Activated T-cell treated with anti-CD3 and anti-CD28 coated beads, Interleukin-2, amount 50 U/mL, for 24 hours (primary cell): ENCODE measurements at regions not wholly inside any gene's neighbourhood (a gene's known extent, or its start where the extent isn't known, plus 50 kb on each side); places are given as distances from the start of the nearest gene placed in this dataset.
"Not testable (repeated sequence)": the region's sequence is repeated elsewhere in the genome, so short reads cannot be mapped to it uniquely, and the experiment has no call there.

Experiments
- DNase-seq: peaks from one replicate; pipeline ENCODE4 v3.0.0-alpha.2; 2020
- H3K27ac Mint-ChIP-seq: 2 replicates; pipeline ENCODE4 v1.8.0; 2020; ENCODE audit warnings: mild to moderate bottlenecking, mixed read lengths
- H3K27me3 Mint-ChIP-seq: 2 replicates; pipeline ENCODE4 v1.8.0; 2020; ENCODE audit warnings: mixed read lengths
- H3K36me3 Mint-ChIP-seq: 2 replicates; pipeline ENCODE4 v1.8.0; 2020; ENCODE audit warnings: low read depth, mixed read lengths
- H3K4me1 Mint-ChIP-seq: 2 replicates; pipeline ENCODE4 v1.8.0; 2020; ENCODE audit warnings: low read depth, mixed read lengths
- H3K4me3 Mint-ChIP-seq: 2 replicates; pipeline ENCODE4 v1.8.0; 2020; ENCODE audit warnings: mild to moderate bottlenecking, moderate library complexity, mixed read lengths
- H3K9me3 Mint-ChIP-seq: 2 replicates; pipeline ENCODE4 v1.8.0; 2020; ENCODE audit warnings: mixed read lengths

DNA sequence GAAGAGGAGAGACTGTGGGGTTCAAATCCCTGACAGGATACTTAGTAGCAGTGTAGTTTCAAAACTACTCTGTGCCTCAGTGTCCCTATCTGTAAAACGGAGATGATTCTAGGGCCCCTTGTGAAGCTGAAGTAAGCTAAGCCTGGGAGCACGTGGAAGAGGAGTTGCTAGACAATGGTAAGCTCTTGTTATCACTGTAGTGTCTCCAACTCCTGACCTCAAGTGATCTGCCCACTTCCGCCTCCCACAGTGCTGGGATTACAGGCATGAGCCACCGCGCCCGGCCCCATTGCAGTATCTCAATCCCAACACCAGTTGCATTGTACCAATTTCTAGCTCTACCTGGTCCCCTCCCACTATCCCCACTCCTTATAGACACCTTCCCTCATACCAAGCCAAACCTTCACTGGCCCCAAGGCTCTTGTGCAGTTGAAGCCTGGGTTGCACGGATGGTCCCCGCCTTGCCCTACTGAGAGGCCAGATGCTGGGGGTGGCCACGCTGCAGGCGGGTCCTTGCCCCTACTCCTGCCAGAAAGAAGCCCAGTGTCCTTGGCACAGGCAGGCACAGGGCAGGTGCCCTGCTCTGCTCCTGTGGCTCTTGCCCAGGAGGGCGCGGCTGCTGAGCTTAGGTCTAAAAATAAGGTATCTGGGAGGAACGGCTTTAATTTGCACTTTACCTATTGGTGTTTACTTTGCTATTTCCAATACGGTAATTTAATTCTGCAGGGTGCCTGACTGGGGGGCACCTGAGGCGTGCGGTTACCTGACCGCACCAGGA, 118.1 kb downstream of the VEGFA start:
- H3K36me3 Mint-ChIP-seq = no peaks in the 10 kb centered on the region
- peaks cover 46% of the 10 kb centered on the region for H3K27me3 Mint-ChIP-seq
- no peaks in the 10 kb centered on the region for H3K9me3 Mint-ChIP-seq
- no peak overlapping the region for H3K27ac Mint-ChIP-seq
- peaks cover 4% of the 10 kb centered on the region for H3K4me1 Mint-ChIP-seq
- H3K4me3 Mint-ChIP-seq = no peak overlapping the region
- DNase-seq = no peak

DNA sequence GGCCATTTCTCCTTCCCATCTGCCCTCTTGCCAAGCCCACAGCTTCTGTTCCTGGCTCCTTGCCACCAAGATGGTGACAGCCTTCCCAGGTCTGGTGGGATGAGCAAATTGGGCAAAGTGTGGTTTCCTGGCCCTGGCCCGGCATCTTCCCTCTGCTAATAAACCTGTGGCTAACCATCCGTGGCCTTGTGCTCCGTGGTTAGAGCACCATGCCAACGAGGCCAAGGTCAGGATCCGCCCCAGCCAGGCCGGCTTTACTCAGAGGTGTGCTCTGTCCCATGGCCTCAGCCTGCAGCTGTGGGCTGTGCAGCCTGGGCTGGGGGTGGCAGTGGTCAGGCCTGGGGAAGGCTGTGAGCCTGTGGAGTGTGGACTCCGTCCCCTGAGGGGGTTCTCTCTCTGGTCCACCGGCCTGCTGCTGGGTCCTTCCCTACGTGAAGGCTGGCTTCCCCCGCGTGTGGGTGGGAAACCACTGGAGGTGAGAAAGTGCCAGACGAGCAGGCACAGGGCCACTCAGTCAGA, 117.4 kb downstream of the VEGFA start:
- H3K27ac Mint-ChIP-seq = no peak overlapping the region
- H3K9me3 Mint-ChIP-seq = no peaks in the 10 kb centered on the region
- no peak for DNase-seq
- H3K4me3 Mint-ChIP-seq = no peak overlapping the region
- H3K36me3 Mint-ChIP-seq = no peaks in the 10 kb centered on the region
- H3K4me1 Mint-ChIP-seq = peaks cover 4% of the 10 kb centered on the region
- H3K27me3 Mint-ChIP-seq = peaks cover 45% of the 10 kb centered on the region

DNA sequence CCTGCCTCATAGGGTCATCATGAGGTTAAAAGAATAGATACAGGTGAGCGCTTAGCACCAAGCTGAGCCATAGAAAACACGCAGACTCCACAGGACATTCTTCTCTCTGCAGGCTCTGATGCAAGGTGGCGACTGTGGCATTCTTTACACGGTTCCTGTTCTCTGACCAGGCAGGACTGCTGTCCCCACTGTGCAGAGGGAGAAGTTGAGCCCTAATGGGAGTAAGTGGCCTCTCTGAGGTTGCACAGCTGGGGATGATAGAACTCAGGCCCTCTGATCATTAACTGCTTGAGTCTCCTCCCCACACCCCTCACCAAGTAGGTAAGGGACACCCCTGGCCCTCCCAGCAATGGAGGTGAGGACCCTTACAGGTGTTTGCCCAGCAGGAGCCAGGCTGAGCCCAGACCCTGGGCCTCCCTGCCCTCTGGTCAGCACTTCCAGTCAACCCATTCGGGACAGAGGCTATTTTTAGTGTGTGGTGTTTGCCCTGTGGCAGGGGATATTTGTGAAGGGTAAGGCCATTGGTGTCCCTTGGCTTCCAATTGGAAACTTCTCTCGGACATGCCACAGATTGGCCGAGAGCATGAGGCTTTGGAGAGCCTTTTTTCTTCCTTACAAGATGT, 116.8 kb downstream of the VEGFA start:
- H3K9me3 Mint-ChIP-seq = no peaks in the 10 kb centered on the region
- DNase-seq = no peak
- no peaks in the 10 kb centered on the region for H3K36me3 Mint-ChIP-seq
- peaks cover 4% of the 10 kb centered on the region for H3K4me1 Mint-ChIP-seq
- no peak overlapping the region for H3K27ac Mint-ChIP-seq
- H3K27me3 Mint-ChIP-seq = peaks cover 42% of the 10 kb centered on the region
- no peak overlapping the region for H3K4me3 Mint-ChIP-seq

DNA sequence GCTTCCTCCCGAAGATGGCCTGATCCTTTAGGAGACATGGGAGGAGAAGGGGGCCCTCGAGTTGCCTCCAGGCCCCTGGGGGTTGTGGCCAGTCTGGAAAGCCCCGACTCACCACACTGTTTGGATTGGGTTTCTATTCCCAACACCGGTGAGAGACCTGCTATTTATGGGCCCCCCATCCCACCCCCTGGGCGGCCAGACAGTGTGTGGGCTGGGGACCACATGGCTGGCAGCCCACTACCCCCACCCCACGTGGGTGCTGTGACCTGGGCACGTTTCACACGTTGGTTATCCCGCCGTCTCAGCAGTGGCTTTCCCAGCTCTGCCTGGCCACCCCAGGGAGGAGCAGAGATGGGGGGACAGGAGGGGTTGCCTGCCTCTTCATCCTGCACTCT, 116.1 kb downstream of the VEGFA start:
- H3K9me3 Mint-ChIP-seq = no peaks in the 10 kb centered on the region
- H3K36me3 Mint-ChIP-seq = no peaks in the 10 kb centered on the region
- H3K4me1 Mint-ChIP-seq = peaks cover 3% of the 10 kb centered on the region
- H3K27ac Mint-ChIP-seq = no peak overlapping the region
- peaks cover 36% of the 10 kb centered on the region for H3K27me3 Mint-ChIP-seq
- DNase-seq = no peak
- no peak overlapping the region for H3K4me3 Mint-ChIP-seq

DNA sequence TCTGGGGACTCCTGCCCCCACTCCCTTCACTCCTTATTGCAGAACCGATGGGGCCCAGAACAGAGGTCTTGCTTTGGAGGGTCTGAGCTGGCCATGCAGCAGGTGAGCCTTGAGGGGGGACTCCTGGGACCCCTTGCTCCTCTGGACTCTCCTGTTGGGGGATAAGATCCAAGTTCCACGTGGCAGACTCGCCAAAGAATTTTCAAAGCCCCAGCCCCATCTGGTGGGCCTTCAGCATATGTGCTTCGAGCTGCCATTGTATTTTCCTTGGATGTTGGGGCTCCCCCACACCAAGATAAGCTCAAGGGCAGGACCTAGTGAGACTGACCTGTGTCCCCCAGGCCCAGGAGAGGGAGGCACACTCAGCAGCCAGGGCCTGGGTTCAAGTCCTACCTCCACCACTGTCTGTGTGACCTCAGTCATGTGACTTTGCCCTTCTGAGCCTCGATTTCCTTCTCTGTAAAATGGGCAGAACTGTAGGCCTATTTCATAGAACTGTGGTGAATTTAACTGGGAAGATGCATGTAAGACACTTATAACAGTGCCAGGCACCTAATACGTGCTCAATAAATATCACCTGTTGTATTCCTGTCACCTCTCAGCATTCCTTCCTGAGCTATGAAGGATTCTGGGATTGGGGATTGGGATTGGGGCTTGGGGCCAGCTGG, 115.5 kb downstream of the VEGFA start:
- Mint-ChIP-seq H3K4me3 (no peak overlapping the region), H3K36me3 (no peaks in the 10 kb centered on the region), H3K27me3 (peaks cover 31% of the 10 kb centered on the region), H3K9me3 (no peaks in the 10 kb centered on the region), H3K4me1 (no peaks in the 10 kb centered on the region), H3K27ac (no peak overlapping the region)
- DNase-seq = no peak

DNA sequence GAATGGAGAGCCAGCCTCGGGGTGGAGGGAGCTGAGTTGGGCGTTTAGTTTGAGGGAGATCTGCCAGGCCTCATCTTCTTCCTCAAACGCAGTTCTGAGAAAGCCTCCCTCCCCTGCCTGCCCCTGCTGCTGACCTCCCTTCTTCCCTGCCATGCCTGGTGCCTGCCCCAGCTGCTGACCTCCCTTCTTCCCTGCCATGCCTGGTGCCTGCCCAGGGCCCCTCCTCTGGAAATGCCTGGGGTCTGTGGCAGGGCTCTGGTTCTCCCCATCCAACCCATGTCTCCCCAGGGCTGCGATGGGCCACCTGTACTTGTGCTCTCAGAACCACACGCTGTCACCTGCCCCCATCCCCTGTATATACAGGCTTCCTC, 114.6 kb downstream of the VEGFA start:
- Mint-ChIP-seq H3K4me1 (no peaks in the 10 kb centered on the region), H3K27ac (no peak overlapping the region), H3K36me3 (no peaks in the 10 kb centered on the region), H3K9me3 (no peaks in the 10 kb centered on the region), H3K4me3 (no peak overlapping the region), H3K27me3 (peaks cover 22% of the 10 kb centered on the region)
- DNase-seq = no peak

DNA sequence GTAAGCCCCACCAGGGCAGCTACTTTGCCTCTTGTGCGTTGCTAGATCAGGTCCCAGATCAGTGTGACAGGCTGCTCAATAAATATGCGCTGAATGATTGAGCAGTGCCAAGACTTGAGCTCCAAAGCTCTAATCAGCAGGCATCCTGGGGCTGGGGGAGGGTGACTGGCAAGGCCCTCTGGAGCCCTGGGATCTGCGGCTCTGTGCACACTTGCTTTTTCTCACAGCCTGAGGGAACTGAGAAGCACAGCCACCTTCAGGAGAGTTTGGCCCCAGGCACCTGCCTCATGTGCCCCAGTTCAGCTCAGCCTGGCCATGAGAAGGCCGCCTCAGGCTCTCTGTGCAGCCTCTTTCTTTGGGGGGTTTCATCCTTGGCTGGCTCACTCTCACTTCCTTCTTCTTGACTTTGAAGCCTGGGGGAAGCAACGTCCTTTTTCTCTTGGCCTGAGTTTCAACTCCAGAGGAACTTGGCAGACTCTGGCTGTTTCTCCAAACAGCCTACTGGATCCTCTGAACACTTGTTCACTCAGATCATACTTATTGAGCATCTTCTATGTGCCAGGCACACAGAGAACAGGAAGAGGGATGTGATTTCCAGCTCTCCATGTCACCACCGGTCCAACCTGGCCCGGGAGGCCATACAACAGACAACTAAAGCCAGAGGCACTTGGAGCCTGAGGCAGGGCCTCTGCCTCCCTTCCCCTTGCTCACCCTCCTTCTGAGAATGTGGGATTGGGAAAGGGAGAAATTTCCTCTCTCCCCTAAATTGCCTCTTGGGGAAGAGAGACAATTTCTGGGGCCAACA, 114.0 kb downstream of the VEGFA start:
- no peak overlapping the region for H3K4me3 Mint-ChIP-seq
- H3K36me3 Mint-ChIP-seq = no peaks in the 10 kb centered on the region
- no peak for DNase-seq
- no peak overlapping the region for H3K27ac Mint-ChIP-seq
- peaks cover 17% of the 10 kb centered on the region for H3K27me3 Mint-ChIP-seq
- no peaks in the 10 kb centered on the region for H3K9me3 Mint-ChIP-seq
- H3K4me1 Mint-ChIP-seq = no peaks in the 10 kb centered on the region

DNA sequence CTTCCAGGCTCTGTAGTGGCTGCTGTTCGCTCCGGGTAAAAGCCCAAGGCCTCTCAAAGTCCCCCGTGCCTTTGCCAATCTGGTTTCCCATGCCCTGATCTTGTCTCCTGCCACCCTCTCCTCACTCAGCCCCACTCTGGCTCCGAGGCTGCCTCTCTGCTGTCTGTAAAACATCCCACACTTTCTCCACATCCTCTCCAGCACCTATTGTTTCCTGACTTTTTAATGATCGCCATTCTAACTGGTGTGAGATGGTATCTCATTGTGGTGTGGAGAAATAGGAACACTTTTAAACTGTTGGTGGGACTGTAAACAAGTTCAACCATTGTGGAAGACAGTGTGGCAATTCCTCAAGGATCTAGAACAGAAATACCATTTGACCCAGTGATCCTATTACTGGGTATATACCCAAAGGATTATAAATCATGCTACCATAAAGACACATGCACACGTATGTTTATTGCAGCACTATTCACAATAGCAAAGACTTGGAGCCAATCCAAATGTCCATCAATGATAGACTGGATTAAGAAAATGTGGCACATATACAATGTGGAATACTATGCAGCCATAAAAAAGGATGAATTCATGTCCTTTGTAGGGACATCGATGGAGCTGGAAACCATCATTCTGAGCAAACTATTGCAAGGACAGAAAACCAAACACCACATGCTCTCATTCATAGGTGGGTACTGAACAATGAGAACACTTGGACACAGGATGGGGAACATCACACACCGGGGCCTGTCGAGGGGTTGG, 112.9 kb downstream of the VEGFA start:
- H3K4me3 Mint-ChIP-seq, DNase-seq, H3K27me3 Mint-ChIP-seq, H3K27ac Mint-ChIP-seq, H3K9me3 Mint-ChIP-seq, H3K36me3 Mint-ChIP-seq, H3K4me1 Mint-ChIP-seq: not testable (repeated sequence)

DNA sequence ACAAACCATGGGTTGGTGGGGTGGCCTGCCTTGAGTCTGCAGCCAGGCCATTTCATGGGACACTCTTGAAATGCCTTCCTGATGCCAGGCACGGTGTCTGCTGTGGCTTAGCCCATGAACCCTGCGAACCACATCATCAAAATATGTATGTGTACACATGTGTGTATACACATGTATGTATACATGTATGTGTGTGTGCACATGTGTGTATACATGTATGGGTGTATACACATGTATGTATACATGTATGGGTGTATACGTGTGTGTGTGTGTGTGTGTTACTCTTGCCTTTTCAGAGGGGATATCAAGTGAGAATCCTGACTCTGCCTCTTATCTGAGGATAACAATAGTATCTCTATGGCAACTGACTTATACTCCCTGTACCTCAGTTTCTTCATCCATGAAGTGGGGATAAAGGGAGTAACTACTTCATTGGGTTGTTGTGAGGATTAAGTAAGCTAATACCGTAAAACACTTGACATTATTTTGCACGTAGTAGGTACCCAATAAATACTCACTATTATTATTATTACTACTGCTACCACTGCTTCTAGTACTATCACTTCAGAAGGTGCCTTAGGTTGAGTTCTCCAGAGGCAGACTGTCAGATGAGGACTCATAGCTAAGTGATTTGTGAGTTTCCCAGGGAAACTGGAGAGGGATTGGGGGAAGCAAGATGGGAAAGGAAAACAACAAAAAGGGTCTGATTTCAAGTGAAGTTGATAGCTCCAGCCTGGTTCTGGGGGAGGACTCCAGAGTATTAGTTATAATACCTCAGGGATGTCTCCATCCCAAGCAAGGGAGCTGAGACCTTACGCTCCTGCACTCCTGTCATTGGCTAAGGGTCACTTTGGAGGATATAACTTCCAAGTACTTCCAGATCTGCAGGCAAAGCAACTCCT, 110.5 kb downstream of the VEGFA start:
- Mint-ChIP-seq H3K4me3 (no peak overlapping the region), H3K9me3 (no peaks in the 10 kb centered on the region), H3K27me3 (no peaks in the 10 kb centered on the region), H3K4me1 (no peaks in the 10 kb centered on the region), H3K27ac (no peak overlapping the region), H3K36me3 (no peaks in the 10 kb centered on the region)
- DNase-seq = no peak

DNA sequence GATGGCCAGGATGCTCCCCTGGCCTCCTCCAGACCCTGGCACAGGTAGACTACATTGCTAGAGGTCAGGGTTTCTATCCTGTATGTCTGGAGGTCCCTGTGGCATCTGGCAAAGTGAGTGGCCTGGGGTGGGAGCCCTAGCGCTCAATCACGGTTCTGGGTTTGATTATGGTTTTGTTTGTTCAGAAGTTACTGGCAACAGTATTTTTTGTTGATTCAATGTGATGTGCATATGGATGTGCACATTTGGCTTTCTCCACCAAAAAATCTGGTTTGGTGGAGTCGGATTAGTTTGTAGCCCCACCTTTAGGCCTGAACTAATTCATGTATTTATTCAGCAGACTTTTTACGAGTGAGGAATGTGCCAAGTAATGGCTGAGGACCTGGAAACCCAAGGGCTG, 109.7 kb downstream of the VEGFA start:
- Mint-ChIP-seq H3K27ac (no peak overlapping the region), H3K36me3 (no peaks in the 10 kb centered on the region), H3K9me3 (no peaks in the 10 kb centered on the region), H3K4me3 (no peak overlapping the region), H3K4me1 (no peaks in the 10 kb centered on the region), H3K27me3 (no peaks in the 10 kb centered on the region)
- DNase-seq = no peak

DNA sequence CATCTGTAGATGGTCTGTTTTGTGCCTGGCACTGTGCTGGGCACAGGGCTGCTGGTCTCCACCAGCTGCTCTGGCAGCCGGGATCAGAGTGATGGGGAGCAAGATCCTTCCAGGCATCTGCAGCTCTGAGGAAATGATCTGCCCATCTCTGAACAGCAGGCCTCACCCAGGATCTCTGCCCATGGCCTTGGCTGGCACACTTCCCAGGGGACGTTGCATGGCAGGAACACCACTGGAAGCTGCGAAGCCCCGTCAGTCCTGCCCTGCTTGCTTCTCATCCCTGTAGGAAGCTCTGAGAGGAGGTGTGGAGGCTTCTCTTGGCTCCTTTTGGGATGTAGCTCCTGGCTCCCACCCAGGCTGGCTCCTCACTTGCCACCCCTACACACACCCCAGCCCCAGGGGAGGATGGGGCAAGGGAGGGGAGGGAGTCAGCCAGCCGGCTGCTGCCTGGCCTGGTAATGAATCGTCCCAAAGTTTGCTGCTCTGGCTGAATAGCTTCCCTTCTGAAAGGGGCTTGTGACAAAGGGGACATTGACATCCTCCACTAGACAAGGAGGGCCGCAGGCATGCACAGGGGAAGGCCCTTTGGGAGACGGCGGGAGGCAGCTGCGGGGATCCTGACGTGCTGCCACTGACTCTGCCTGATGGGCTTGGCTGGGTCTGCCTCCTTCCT, 108.9 kb downstream of the VEGFA start:
- Mint-ChIP-seq H3K9me3 (no peaks in the 10 kb centered on the region), H3K27me3 (no peaks in the 10 kb centered on the region), H3K36me3 (no peaks in the 10 kb centered on the region), H3K27ac (no peak overlapping the region), H3K4me3 (no peak overlapping the region), H3K4me1 (no peaks in the 10 kb centered on the region)
- no peak for DNase-seq

DNA sequence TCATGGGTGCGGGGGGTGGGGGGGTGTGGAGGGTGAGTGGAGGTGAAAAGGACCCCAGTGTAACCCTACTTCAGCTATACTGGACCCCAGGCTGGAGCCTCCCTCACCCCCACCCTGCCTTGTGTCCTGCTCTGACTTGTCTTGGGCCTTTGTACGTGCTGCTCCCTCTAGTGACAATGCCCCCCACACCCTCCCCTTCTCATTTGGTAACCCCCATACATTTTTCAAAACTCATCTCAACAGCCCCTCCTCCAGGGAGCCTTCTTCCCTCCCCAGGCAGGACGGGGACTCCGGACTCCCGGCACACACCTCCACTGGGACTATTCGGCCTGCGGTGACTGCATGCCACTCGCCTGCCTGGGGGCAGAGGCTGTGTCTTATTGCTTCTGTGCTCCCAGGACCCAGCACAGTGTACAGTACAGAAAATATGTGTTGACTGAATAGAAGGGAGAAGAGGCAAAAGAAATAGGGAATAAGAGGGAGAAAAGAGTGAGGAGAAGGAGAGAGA, 108.2 kb downstream of the VEGFA start:
- no peaks in the 10 kb centered on the region for H3K9me3 Mint-ChIP-seq
- H3K36me3 Mint-ChIP-seq = no peaks in the 10 kb centered on the region
- no peak overlapping the region for H3K4me3 Mint-ChIP-seq
- DNase-seq = no peak
- no peaks in the 10 kb centered on the region for H3K27me3 Mint-ChIP-seq
- no peaks in the 10 kb centered on the region for H3K4me1 Mint-ChIP-seq
- H3K27ac Mint-ChIP-seq = no peak overlapping the region
